Sigmoid colon (tissue), 4 donors: ENCODE measurements at regions not wholly inside any gene's neighbourhood (a gene's known extent, or its start where the extent isn't known, plus 50 kb on each side); places are given as distances from the start of the nearest gene placed in this dataset.
A peak's percentile ranks its signal among the peaks of the same experiment; 100 is the strongest.

ENCODE experiments used
- EP300 ChIP-seq, 4 donors: sonication (generic); formaldehyde crosslinking; IDR thresholded peaks; one replicate each; pipeline ENCODE4 v1.6.1; 2017; ENCODE audit warnings: antibody characterized with exemption in 4 of 4
- POLR2A ChIP-seq, 2 donors: fragments of 450-650 bp; IDR thresholded peaks; one replicate each; pipeline ENCODE4 v1.6.1; 2016; ENCODE audit warnings: antibody characterized with exemption in 2 of 2, mild to moderate bottlenecking in 2 of 2, moderate library complexity in 2 of 2
- POLR2AphosphoS5 ChIP-seq, 4 donors: sonication (generic); formaldehyde crosslinking; IDR thresholded peaks; one replicate each; pipeline ENCODE4 v1.6.1; 2017; ENCODE audit warnings: antibody characterized with exemption in 4 of 4
- TF ChIP-seq, protein P1 (sequence below), 4 experiments: fragments of 450-650 bp in 3 of 4; fragments of 200-600 bp in 1 of 4; IDR thresholded peaks; one replicate each; pipeline ENCODE4 v1.5.1; 2016 to 2019; ENCODE audit warnings: antibody characterized with exemption in 4 of 4, mild to moderate bottlenecking in 3 of 4, moderate library complexity in 2 of 4

DNA sequence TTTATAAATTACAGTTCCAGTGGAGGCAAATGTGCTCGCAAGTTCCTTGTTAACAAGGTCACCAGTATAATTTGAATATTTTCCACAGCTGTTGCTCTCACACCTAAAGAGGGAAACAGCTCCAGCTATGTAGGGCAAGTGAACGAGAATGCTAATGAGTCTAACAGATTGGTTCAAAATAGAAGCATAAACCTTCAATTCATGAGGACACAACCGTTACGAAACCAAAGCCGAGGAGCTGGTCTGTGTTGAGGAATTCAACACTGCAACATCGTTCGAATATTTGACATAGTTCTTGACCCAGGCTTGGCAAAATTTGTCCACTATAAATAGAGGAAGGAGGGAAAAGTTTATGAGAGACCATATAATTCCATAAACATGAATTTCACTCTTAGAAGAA, 161.3 kb downstream of the KLF6 start:
- TF ChIP-seq, protein P1, sequence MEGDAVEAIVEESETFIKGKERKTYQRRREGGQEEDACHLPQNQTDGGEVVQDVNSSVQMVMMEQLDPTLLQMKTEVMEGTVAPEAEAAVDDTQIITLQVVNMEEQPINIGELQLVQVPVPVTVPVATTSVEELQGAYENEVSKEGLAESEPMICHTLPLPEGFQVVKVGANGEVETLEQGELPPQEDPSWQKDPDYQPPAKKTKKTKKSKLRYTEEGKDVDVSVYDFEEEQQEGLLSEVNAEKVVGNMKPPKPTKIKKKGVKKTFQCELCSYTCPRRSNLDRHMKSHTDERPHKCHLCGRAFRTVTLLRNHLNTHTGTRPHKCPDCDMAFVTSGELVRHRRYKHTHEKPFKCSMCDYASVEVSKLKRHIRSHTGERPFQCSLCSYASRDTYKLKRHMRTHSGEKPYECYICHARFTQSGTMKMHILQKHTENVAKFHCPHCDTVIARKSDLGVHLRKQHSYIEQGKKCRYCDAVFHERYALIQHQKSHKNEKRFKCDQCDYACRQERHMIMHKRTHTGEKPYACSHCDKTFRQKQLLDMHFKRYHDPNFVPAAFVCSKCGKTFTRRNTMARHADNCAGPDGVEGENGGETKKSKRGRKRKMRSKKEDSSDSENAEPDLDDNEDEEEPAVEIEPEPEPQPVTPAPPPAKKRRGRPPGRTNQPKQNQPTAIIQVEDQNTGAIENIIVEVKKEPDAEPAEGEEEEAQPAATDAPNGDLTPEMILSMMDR (IDR thresholded peaks at IDR 0.05): no peak
- no peak for TF ChIP-seq POLR2A (IDR thresholded peaks at IDR 0.05)
- TF ChIP-seq EP300 (IDR thresholded peaks at IDR 0.05): peak in 2 of 4 donors; percentile 32 to 53
- peak in 2 of 4 donors; percentile 23 to 26 for TF ChIP-seq POLR2AphosphoS5 (IDR thresholded peaks at IDR 0.05)
